ENCODE measurements at regions not wholly inside any gene's neighbourhood (a gene's known extent, or its start where the extent isn't known, plus 50 kb on each side); places are given as distances from the start of the nearest gene placed in this dataset.

DNA sequence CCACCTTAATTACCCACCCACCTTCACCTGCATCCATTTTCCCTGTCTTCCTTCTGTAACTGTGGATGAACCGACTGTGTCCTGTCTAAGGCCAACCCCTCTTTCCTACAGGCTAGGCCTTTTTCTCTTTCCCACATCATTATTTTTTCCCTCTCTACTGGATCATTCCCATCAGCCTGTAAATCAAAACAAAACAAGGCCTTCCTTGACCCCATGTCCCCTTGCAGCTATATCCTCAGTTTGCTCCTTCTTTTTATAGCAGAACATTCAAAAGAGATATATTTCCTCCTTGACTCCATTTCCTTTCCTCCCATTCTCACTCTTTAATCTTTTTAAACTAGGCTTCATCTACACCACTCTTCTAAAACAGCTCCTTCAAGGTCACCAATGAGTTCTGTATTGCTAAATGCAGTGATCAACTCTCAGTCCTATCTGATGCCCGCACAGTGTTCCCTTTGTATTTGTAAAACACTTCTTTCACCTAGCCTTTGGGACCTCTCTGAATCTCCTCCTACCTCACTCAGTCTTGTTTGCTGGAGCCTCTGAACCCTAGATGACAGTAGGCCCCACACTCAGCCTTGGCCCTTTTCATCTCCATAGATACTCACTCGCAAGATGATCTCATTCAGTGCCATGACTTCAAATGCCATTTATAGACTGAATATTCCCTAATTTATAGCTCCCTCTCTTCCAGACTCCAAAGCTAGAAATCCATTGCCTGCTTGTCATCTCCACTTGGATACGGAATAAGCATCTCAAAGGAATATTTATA lies 55.7 kb downstream of the CXCR4 start:
- DNase-seq: no peak

DNA sequence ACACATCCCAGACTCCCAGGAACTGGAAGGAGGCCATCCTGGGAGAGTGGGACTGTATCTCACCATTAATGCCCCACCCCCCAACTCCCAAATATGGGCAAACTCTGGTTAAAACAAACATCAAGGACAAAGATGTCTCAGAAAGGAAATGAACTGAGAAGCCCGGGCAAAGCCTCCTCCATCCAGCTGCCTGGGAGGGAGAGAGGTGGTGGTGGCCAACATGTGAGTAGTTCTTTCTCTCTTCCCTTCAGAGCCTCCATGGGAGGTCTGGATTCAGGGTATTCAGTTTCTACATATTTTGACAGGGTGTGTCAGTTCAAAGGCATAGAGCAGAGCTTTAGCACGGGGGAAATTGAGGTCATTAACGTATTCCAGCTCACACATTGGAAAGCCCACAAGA lies 57.5 kb downstream of the CXCR4 start:
- no peak for DNase-seq

DNA sequence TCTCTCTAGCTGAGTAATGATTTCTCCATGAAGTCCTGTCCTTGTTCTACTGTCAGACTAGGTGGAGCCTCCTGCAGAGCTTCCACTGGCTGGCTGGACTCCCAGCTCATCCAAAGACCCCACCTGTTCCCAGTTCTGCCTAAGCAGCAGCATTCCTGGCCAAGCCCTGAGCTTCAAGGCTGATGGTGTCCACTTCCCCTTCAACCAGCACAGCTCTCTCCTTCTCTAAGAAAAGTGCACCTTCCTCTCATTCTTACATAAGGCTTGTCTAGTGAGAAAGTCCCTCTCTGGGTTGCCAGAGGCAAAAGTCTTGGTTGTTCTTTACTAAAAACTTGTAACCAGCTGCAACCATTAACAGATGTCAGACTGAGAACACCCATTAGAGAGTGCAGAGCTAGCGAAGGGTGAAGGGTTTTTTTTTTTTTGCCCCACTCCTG lies 58.9 kb downstream of the CXCR4 start:
- DNase-seq: no peak

DNA sequence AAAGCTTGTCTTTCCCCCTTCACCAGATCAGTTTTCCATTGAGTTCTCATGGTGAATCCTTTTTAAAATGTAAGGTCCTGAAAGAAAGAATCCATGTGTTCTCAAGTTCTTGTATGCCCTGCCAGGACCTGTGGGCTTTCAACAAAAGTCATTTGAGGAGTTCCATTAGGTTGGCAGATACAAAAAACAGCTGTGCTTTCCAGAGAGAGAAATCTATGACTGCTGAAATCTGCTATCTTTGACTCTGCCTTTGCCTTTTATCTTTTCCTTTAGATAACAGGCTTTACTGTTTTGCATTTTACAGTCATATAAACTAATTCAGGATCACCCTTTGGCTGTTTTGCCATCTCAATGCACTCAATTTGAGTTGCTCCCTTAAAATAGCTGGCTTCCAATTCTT lies 59.7 kb downstream of the CXCR4 start:
- DNase-seq: no peak

DNA sequence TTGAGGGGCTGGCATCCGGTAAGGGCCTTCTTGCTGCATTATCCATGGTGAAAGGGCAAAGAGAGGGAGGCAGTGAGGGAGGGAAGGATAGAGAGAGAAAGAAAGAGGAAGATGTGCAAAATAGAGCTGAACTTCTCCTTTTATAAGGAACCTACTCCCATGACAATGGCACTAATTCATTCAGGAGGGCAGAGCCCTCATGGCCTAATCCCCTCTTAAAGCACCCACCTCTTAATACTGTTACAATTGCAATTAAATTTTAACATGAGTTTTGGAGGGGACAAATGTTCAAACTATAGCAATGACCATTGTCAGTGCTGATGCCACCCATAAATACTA lies 60.2 kb downstream of the CXCR4 start:
- DNase-seq: no peak

DNA sequence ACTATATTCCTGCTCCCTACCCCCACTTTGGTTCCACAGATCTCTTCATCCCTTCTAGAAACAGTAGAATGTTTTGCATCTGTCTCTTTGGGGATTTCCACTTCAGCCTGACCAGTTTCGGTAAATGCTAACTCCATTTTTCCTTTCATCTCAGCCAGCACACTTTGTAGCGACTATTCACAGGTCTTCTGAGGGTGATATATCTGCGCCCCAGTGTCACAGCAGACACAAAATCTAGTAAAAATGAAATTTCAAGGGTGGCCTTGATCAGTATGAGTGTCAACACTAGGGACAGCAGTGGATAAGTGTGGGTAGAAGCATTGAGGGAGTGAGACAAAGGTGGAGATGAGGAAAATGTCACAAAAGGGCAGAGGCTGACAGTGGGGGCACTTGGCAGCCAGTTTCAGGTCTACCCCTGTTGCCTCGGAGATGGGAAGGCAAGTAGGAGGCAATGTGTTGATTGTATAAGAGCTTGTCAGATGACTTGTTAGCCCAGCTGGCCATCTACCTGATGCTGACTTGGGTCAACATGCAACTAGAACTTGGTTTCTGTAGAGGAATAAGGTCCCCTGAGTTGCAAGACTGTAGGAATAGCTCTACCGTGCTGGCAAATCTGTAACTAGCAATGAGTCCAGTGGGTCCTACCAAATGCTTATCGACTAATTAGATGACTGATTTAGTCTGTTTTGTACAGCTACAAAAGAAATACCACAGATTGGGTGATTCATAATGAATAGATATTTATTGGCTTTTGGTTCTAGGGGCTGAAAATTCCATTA lies 60.7 kb downstream of the CXCR4 start:
- DNase-seq: peak; percentile 21 to 32

DNA sequence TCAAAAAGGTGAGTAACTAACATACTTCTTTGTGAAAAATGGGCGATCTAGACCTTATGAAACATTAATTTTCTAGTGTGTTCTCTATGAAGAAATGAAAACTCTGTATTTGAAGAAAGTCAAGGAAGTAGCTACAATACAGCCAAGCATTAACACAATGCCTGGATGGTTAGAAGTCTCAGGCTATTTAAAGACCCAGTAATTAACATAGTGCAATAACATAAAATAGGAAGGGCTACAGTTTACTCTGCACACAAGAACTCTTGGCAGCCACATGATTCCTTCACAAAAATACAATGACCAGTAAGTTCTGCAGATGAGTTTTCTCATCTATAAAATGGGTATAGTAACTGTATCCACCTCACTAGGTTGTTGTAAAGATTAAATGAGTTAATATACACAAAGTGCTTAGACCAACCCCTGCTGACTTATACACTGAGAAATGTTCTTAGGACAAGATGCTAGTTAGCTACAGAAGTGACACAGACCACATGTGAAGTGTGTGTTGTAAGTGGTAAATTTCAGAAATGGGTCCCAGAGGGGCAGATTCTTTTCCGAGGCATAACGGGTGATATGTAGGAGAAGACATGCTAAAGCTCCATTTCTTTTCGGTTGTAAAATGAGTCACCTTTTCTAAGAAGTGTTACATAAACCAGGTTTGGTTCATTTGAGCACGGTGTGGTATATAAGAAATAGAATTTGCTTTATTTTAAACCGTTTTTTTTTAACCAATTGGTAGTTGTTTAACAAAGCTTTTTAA lies 61.8 kb downstream of the CXCR4 start:
- no peak for DNase-seq

DNA sequence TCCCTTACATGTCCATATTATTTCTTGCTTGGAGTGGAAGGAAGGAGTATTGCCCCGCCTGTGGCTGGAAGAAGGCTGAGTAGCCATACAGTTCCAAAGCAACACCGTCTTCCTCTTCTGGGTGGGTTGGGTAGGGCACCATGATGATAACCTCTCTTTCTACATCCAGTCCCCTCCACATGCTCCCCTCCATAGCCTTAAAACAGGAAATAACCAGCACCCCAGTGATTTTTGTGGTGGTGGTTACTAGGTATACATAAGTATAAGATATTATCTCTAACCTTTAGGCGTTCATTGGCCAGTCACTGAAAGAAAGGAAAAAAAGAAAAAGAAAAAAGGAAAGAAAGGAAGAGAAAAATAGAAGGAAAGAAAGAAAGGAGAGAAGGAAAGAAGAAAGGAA lies 63.1 kb downstream of the CXCR4 start:
- DNase-seq: no peak

DNA sequence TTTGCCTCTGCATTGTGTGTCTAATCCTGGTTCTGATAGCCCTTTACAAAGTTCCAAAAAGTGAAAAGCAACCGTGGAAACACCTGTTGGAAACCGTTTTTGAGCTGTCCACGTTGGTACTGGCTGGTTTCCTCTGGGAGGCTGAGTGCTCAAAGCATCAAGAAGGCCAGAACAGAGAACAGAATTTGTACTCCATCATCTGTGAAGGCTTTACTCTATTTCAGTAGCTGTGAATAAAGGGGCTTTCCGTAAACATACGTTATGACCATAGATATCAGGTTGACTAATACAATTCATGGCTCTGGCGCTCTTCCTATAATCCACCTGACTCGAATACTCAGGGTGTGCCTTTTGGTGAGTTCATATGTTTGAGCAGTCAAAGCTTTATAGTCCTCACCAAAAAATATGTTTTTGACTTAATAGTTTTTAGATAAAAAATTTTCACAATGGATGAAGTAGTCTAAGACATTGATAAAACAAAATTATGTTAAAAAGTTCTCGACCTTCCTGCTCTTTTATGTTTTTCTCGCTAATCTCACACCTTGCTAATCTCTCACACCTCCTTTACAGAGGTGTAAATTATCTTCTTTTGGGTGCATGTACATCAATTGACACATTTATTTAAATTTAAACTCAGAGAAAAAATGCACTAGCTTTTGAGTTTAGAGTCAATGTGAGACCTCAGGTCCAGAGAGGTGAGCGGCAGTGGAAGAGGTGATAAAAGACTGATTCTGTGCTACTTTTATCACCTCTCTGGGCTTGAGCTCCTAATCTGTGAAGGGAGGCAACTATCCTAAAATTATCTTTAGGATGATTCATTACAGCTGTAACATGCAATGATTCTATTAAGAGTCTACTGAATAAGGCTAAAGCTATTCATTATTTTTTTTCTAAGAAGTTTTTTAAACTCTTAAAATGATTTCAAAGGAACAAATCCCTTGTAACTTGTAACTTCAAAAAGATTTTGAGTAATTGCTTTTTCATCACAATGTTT lies 65.3 kb downstream of the CXCR4 start:
- DNase-seq: no peak

DNA sequence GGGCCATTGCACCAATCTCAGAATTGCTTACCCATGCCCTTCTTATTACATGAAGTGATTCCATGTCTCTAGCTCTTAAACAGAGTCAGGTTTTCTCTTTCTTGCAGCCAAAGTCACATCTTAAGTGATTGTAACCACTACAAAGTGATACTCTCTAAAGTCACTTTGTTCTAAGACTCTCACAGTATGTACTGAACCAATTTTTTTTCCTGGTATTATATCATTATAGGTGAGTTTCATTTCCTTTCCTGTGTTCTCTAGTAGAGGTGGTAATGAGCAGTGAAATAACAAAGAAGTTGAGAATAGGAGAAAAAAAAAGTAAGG lies 66.3 kb upstream of the DARS1 start:
- no peak for DNase-seq

DNA sequence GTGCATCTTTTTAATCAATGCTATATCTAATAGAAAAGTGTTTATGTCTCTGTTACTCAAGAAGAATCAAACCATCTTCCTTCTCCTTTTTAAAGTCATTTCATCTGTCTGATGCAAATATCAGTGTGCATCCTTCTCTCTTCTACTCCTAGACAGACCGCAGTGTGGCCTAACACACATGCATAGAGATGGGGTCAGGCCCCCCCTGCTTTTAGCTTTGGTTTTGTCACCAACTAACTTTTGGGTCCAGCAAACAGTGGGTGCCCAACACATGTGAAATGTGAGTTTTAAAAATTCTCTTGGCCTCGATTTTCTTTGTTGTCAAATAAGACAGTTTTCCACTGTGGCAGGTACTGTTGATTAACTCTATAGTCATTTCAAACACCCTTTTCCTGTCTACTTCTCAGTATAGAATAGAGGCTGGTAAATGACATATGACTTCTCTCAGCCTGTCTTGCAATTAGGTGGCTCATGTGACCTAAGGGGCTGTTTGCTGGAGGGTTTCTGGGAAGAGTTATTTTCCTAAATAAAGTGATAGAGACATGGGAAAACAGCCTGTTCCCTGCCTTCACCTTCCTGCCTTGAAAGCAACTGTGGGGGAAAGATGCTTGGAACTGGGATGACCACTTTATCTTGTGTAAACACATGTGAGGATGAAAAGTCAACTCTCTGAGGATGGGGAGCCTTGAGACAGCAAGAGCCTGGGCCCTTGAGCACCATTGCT lies 65.7 kb upstream of the DARS1 start:
- no peak for DNase-seq

DNA sequence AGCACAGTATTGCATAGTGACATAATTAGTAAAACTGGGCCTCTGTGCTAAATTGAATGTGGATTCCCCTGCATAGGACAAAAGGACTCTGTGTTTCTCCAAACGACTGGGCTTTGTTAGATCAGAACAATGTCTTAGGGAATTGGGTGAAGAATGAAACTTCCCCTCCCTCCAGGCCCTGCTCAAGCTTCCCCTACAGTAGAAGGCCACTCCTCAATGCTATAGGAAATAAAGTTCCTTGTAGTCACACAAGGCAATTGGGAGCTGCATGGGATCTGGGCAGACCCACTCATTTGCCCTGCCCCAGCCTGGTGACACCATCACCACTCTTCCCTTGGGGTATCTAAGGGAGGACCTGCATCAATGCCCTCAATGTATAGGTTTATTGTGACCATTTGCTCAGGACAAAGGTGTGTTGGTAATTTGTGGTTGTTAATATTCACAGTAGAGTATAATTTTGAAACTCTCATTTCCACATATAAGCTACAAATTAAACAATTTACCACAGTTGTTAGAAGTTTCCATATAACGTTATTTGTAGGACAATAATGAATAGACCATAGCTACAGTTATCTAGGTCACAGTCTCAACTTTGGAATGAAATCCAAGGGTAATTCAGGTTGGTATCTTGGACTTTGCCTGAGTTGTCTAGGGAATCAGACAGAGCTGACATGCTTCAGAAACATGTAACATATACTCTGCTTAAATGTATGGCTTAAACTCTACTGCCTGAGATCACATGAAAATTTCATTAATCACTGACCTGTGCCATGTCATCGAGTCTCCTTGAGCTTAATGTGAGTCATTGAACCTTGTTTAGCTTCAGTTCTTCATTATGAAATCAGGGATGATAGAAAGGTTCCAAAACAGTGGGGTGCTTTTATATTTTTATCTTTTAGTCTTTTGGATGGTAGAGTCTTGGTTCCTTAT lies 64.8 kb upstream of the DARS1 start:
- DNase-seq: no peak

DNA sequence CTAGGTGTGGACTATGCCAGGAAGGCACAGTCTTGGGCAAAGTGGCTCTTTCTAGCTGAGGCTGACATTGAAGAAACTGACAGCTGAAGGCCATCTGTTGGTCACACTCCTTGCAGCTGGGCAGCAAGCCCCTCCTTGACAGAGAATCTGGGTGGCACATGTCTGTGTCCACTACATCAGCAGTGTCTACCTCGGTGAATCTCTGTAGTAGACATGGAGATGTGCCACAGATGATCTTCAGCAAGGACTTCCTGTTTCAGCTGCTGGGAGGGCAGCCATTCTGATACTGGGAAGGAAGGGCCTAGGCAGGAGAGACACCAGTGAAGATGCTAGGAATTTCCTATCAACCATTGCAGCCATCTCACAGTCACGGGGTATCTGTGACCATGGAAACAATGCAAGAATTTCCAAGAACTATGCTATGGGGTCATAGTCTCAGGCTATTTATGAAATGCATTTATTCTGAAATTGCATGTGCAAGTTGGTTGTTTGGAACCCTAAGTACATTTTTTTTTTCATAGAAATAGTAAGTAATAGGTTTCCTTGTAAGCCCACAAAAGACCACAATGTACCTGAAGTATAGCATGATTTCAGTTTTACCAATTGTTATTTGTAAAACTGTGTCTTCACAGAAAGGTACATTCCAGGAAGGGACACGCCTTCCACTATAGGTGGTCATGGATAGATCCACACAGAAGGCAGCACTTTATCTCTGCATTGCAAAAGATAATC lies 63.8 kb upstream of the DARS1 start:
- DNase-seq: no peak

DNA sequence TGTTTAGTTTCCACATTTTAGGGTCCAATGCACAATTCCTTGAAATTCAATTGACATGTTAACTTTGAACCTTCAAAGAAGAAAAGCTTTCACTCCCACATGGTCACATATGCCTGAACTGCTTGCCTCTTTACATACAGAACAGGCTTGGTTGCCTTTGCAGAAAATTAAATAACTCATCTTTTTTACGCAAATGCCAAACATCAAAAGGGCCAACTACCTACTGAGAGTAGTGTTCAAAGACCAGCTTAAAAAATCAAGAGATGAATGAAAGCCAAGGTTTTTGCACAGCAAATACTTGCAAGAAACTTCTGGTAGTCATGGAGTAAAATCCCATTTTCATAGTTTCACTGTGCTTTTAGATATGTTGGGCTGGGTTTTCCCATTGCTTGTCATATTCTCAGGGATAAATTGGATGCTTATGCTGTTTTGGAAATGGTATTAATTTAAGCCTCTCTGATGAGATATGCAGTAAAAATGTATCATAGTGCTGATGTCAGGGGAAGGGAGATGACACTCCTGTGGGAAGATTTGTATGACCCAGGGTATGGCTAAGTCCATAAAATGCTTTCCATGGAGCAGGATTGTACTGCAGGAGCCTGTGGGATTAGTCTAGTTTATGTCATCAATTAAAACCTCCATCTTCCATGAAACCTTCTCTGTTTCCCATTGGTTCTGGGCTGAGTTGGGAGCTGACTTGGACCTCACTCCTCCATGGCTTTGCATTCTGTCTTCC lies 60.6 kb upstream of the DARS1 start:
- no peak for DNase-seq

DNA sequence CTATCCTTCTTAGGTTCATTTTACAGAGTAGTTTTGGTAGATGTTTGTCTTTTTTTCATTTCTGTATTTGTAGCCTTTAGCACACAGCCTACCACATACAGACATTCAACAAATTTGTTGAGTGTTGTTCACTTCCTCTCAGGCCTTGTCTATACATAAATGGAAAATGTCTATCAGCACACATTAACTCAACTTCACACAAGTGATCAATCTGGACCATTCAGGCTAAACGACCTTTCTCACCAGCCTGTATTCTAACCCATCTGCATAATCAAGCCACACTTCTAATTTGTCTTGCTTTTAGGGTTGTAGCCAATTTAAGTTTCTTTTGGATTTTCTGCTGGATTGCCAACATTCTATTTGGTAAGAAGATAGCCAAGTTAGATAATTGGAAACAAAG lies 59.9 kb upstream of the DARS1 start:
- no peak for DNase-seq
